ENCODE measurements at regions not wholly inside any gene's neighbourhood (a gene's known extent, or its start where the extent isn't known, plus 50 kb on each side); places are given as distances from the start of the nearest gene placed in this dataset.

GRCh38 chr4:8742546-8742945 lies 129.1 kb downstream of the HMX1 start:
- 69% methylated on average over 2 of the region's 2 CpGs for WGBS (ENCODE audit: insufficient coverage)
- Histone ChIP-seq H3K27ac (ENCODE audit: low read length) (no peak overlapping the region), H3K4me3 (ENCODE audit: low read length) (no peak overlapping the region), H3K36me3 (ENCODE audit: control insufficient read depth, insufficient read depth, low read length) (no peaks in the 10 kb centered on the region), H3K9me3 (replicated peaks; ENCODE audit: control insufficient read depth, low read depth, low read length) (no peaks in the 10 kb centered on the region), H3K27me3 (ENCODE audit: control insufficient read depth, insufficient read depth, low read length) (peaks cover 11% of the 10 kb centered on the region), H3K4me1 (ENCODE audit: control insufficient read depth, insufficient read depth, low read length) (no peaks in the 10 kb centered on the region)
- no peak for DNase-seq

GRCh38 chr4:8741513-8742226 lies 130.0 kb downstream of the HMX1 start:
- H3K9me3 ChIP-seq (replicated peaks; ENCODE audit: control insufficient read depth, low read depth, low read length), result no peaks in the 10 kb centered on the region
- H3K36me3 ChIP-seq (ENCODE audit: control insufficient read depth, insufficient read depth, low read length), result no peaks in the 10 kb centered on the region
- H3K4me1 ChIP-seq (ENCODE audit: control insufficient read depth, insufficient read depth, low read length), result no peaks in the 10 kb centered on the region
- H3K4me3 ChIP-seq (ENCODE audit: low read length), result no peak overlapping the region
- DNase-seq, result no peak
- 73% methylated on average over 11 of the region's 12 CpGs for WGBS (ENCODE audit: insufficient coverage)
- H3K27ac ChIP-seq (ENCODE audit: low read length), result no peak overlapping the region
- H3K27me3 ChIP-seq (ENCODE audit: control insufficient read depth, insufficient read depth, low read length), result peaks cover 11% of the 10 kb centered on the region

GRCh38 chr4:8740666-8741395 lies 130.8 kb downstream of the HMX1 start:
- H3K27me3 ChIP-seq (ENCODE audit: control insufficient read depth, insufficient read depth, low read length), result peaks cover 8% of the 10 kb centered on the region
- WGBS (ENCODE audit: insufficient coverage), result 50% methylated on average over 17 of the region's 22 CpGs

GRCh38 chr4:8739820-8740665 lies 131.6 kb downstream of the HMX1 start:
- Histone ChIP-seq H3K27ac (ENCODE audit: low read length) (no peak overlapping the region), H3K4me1 (ENCODE audit: control insufficient read depth, insufficient read depth, low read length) (no peaks in the 10 kb centered on the region), H3K27me3 (ENCODE audit: control insufficient read depth, insufficient read depth, low read length) (peaks cover 3% of the 10 kb centered on the region), H3K9me3 (replicated peaks; ENCODE audit: control insufficient read depth, low read depth, low read length) (no peaks in the 10 kb centered on the region), H3K36me3 (ENCODE audit: control insufficient read depth, insufficient read depth, low read length) (no peaks in the 10 kb centered on the region), H3K4me3 (ENCODE audit: low read length) (no peak overlapping the region)
- DNase-seq, result no peak
- WGBS (ENCODE audit: insufficient coverage), result 65% methylated on average over 21 of the region's 23 CpGs

More at GRCh38 chr4:8740666-8741395, 130.8 kb downstream of the HMX1 start:
- H3K4me1 ChIP-seq (ENCODE audit: control insufficient read depth, insufficient read depth, low read length), result no peaks in the 10 kb centered on the region
- no peak for DNase-seq
- H3K9me3 ChIP-seq (replicated peaks; ENCODE audit: control insufficient read depth, low read depth, low read length), result no peaks in the 10 kb centered on the region
- no peak overlapping the region for H3K27ac ChIP-seq (ENCODE audit: low read length)
- H3K36me3 ChIP-seq (ENCODE audit: control insufficient read depth, insufficient read depth, low read length), result no peaks in the 10 kb centered on the region
- H3K4me3 ChIP-seq (ENCODE audit: low read length), result no peak overlapping the region

GRCh38 chr4:8739317-8739716 lies 132.3 kb downstream of the HMX1 start:
- peaks cover 3% of the 10 kb centered on the region for H3K27me3 ChIP-seq (ENCODE audit: control insufficient read depth, insufficient read depth, low read length)
- H3K4me1 ChIP-seq (ENCODE audit: control insufficient read depth, insufficient read depth, low read length), result no peaks in the 10 kb centered on the region
- DNase-seq, result no peak
- H3K27ac ChIP-seq (ENCODE audit: low read length), result no peak overlapping the region
- whole genome bisulfite sequencing (ENCODE audit: insufficient coverage), result 73% methylated on average over 4 of the region's 11 CpGs
- H3K9me3 ChIP-seq (replicated peaks; ENCODE audit: control insufficient read depth, low read depth, low read length), result no peaks in the 10 kb centered on the region
- no peak overlapping the region for H3K4me3 ChIP-seq (ENCODE audit: low read length)
- no peaks in the 10 kb centered on the region for H3K36me3 ChIP-seq (ENCODE audit: control insufficient read depth, insufficient read depth, low read length)

GRCh38 chr4:8738471-8738931 lies 133.1 kb downstream of the HMX1 start:
- no peaks in the 10 kb centered on the region for H3K9me3 ChIP-seq (replicated peaks; ENCODE audit: control insufficient read depth, low read depth, low read length)
- DNase-seq, result no peak
- no peaks in the 10 kb centered on the region for H3K36me3 ChIP-seq (ENCODE audit: control insufficient read depth, insufficient read depth, low read length)
- H3K4me3 ChIP-seq (ENCODE audit: low read length), result no peak overlapping the region
- 86% methylated on average over 15 of the region's 15 CpGs for WGBS (ENCODE audit: insufficient coverage)
- H3K27me3 ChIP-seq (ENCODE audit: control insufficient read depth, insufficient read depth, low read length), result no peaks in the 10 kb centered on the region
- no peaks in the 10 kb centered on the region for H3K4me1 ChIP-seq (ENCODE audit: control insufficient read depth, insufficient read depth, low read length)
- H3K27ac ChIP-seq (ENCODE audit: low read length), result no peak overlapping the region

- Histone ChIP-seq H3K27me3 (ENCODE audit: control insufficient read depth, insufficient read depth, low read length) (no peaks in the 10 kb centered on the region), H3K9me3 (replicated peaks; ENCODE audit: control insufficient read depth, low read depth, low read length) (no peaks in the 10 kb centered on the region), H3K4me1 (ENCODE audit: control insufficient read depth, insufficient read depth, low read length) (no peaks in the 10 kb centered on the region), H3K4me3 (ENCODE audit: low read length) (no peak overlapping the region), H3K27ac (ENCODE audit: low read length) (no peak overlapping the region), H3K36me3 (ENCODE audit: control insufficient read depth, insufficient read depth, low read length) (no peaks in the 10 kb centered on the region)
- WGBS (ENCODE audit: insufficient coverage), result 73% methylated on average over 18 of the region's 23 CpGs
- no peak for DNase-seq
Measured at GRCh38 chr4:8737601-8738279, 133.9 kb downstream of the HMX1 start.

GRCh38 chr4:8737075-8737474 lies 134.6 kb downstream of the HMX1 start:
- Histone ChIP-seq H3K4me1 (ENCODE audit: control insufficient read depth, insufficient read depth, low read length) (no peaks in the 10 kb centered on the region), H3K9me3 (replicated peaks; ENCODE audit: control insufficient read depth, low read depth, low read length) (no peaks in the 10 kb centered on the region), H3K36me3 (ENCODE audit: control insufficient read depth, insufficient read depth, low read length) (no peaks in the 10 kb centered on the region), H3K27ac (ENCODE audit: low read length) (no peak overlapping the region), H3K27me3 (ENCODE audit: control insufficient read depth, insufficient read depth, low read length) (no peaks in the 10 kb centered on the region), H3K4me3 (ENCODE audit: low read length) (no peak overlapping the region)
- no peak for DNase-seq
- 87% methylated on average over 11 of the region's 11 CpGs for WGBS (ENCODE audit: insufficient coverage)

- 66% methylated on average over 7 of the region's 18 CpGs for WGBS (ENCODE audit: insufficient coverage)
- no peak for DNase-seq
- no peaks in the 10 kb centered on the region for H3K9me3 ChIP-seq (replicated peaks; ENCODE audit: control insufficient read depth, low read depth, low read length)
- H3K27me3 ChIP-seq (ENCODE audit: control insufficient read depth, insufficient read depth, low read length), result no peaks in the 10 kb centered on the region
- H3K4me3 ChIP-seq (ENCODE audit: low read length), result no peak overlapping the region
- H3K36me3 ChIP-seq (ENCODE audit: control insufficient read depth, insufficient read depth, low read length), result no peaks in the 10 kb centered on the region
- no peak overlapping the region for H3K27ac ChIP-seq (ENCODE audit: low read length)
- no peaks in the 10 kb centered on the region for H3K4me1 ChIP-seq (ENCODE audit: control insufficient read depth, insufficient read depth, low read length)
Measured at GRCh38 chr4:8736090-8736825, 135.4 kb downstream of the HMX1 start.
